ENCODE measurements at regions not wholly inside any gene's neighbourhood (a gene's known extent, or its start where the extent isn't known, plus 50 kb on each side); places are given as distances from the start of the nearest gene placed in this dataset.

DNA sequence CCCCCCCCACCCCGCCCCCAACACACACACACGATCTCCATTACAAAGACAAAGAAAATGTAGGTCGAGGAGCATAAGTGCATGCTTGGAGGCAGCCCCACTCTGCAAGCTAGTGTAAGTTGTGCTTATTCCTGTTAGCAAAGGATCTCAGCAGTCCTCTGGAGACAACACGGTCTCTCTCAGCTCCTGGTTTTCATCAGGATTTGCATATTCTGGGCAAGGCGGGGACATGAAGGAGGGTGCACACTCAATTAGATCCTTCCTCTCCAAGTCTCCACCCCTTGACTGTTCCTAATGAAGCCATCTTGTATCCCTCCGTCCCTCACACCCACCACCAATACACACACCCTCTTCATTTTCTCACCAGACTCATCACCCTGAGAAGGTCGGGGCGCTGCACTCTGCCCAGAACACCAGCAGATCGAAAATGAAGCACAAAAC, 63.8 kb downstream of the MRPL46 start:
- Histone ChIP-seq H2BK15ac (ENCODE audit: low read depth, poor library complexity, severe bottlenecking) (no peak overlapping the region), H2AK5ac (ENCODE audit: low read length, severe bottlenecking) (no peak overlapping the region), H3K79me1 (replicated peaks; ENCODE audit: low read length, poor library complexity, severe bottlenecking) (no peaks in the 10 kb centered on the region), H2AFZ (ENCODE audit: low read depth, low read length) (no peak overlapping the region), H3K4me2 (ENCODE audit: low read length, poor library complexity, severe bottlenecking) (no peak overlapping the region), H3K14ac (ENCODE audit: low read length in 2 of 2) (no peak overlapping the region), H3K27ac (ENCODE audit: low read length, poor library complexity, severe bottlenecking) (no peak overlapping the region), H3K4me3 (ENCODE audit: insufficient read depth in 1 of 2, low read depth in 1 of 2, low read length in 2 of 2) (no peak overlapping the region), H3K4me1 (ENCODE audit: control insufficient read depth, insufficient read depth, low read depth, low read length) (no peaks in the 10 kb centered on the region), H2BK5ac (ENCODE audit: low read depth, low read length, poor library complexity, severe bottlenecking) (no peak overlapping the region), H4K8ac (ENCODE audit: low read length) (no peak overlapping the region), H3K4ac (ENCODE audit: low read depth in 1 of 2, low read length in 2 of 2) (no peak overlapping the region), H3K9ac (ENCODE audit: low read length) (no peak overlapping the region), H4K91ac (ENCODE audit: low read length) (no peak overlapping the region), H2BK120ac (ENCODE audit: low read depth, low read length) (no peak overlapping the region), H3K9me3 (ENCODE audit: control insufficient read depth, low read length) (peaks cover 8% of the 10 kb centered on the region), H2BK12ac (ENCODE audit: low read length in 2 of 2) (no peak overlapping the region), H3K18ac (ENCODE audit: low read depth in 1 of 2, low read length in 2 of 2) (no peak overlapping the region), H3K23ac (ENCODE audit: low read length in 2 of 2) (no peak overlapping the region), H3K36me3 (ENCODE audit: control insufficient read depth in 1 of 2, insufficient read depth in 2 of 2, low read depth in 1 of 2, low read length in 2 of 2) (no peaks in the 10 kb centered on the region), H3K27me3 (ENCODE audit: control insufficient read depth in 1 of 2, insufficient read depth in 1 of 2, low read length in 2 of 2) (peaks cover 0 to 16% of the 10 kb centered on the region in 2 experiments)
- no peak for DNase-seq
- 62% methylated on average over 9 of the region's 9 CpGs for WGBS

- Histone ChIP-seq H2AFZ (ENCODE audit: low read depth, low read length) (no peak overlapping the region), H3K9ac (ENCODE audit: low read length) (no peak overlapping the region), H4K8ac (ENCODE audit: low read length) (no peak overlapping the region), H2BK5ac (ENCODE audit: low read depth, low read length, poor library complexity, severe bottlenecking) (no peak overlapping the region), H3K36me3 (ENCODE audit: control insufficient read depth in 1 of 2, insufficient read depth in 2 of 2, low read depth in 1 of 2, low read length in 2 of 2) (no peaks in the 10 kb centered on the region), H2BK120ac (ENCODE audit: low read depth, low read length) (no peak overlapping the region), H3K4me1 (ENCODE audit: control insufficient read depth, insufficient read depth, low read depth, low read length) (no peaks in the 10 kb centered on the region), H2BK15ac (ENCODE audit: low read depth, poor library complexity, severe bottlenecking) (no peak overlapping the region), H3K4me2 (ENCODE audit: low read length, poor library complexity, severe bottlenecking) (no peak overlapping the region), H3K14ac (ENCODE audit: low read length in 2 of 2) (no peak overlapping the region), H3K23ac (ENCODE audit: low read length in 2 of 2) (no peak overlapping the region), H3K4ac (ENCODE audit: low read depth in 1 of 2, low read length in 2 of 2) (no peak overlapping the region), H3K27ac (ENCODE audit: low read length, poor library complexity, severe bottlenecking) (no peak overlapping the region), H2BK12ac (ENCODE audit: low read length in 2 of 2) (no peak overlapping the region), H2AK5ac (ENCODE audit: low read length, severe bottlenecking) (no peak overlapping the region), H3K4me3 (ENCODE audit: insufficient read depth in 1 of 2, low read depth in 1 of 2, low read length in 2 of 2) (no peak overlapping the region), H3K18ac (ENCODE audit: low read depth in 1 of 2, low read length in 2 of 2) (no peak overlapping the region), H4K91ac (ENCODE audit: low read length) (no peak overlapping the region), H3K79me1 (replicated peaks; ENCODE audit: low read length, poor library complexity, severe bottlenecking) (no peaks in the 10 kb centered on the region), H3K9me3 (ENCODE audit: control insufficient read depth, low read length) (peaks cover 8% of the 10 kb centered on the region), H3K27me3 (ENCODE audit: control insufficient read depth in 1 of 2, insufficient read depth in 1 of 2, low read length in 2 of 2) (peaks cover 0 to 16% of the 10 kb centered on the region in 2 experiments)
- no peak for DNase-seq
- 57% methylated on average over 9 of the region's 10 CpGs for WGBS
Measured at GRCh38 chr15:88401996-88402656, 65.1 kb downstream of the MRPL46 start.

DNA sequence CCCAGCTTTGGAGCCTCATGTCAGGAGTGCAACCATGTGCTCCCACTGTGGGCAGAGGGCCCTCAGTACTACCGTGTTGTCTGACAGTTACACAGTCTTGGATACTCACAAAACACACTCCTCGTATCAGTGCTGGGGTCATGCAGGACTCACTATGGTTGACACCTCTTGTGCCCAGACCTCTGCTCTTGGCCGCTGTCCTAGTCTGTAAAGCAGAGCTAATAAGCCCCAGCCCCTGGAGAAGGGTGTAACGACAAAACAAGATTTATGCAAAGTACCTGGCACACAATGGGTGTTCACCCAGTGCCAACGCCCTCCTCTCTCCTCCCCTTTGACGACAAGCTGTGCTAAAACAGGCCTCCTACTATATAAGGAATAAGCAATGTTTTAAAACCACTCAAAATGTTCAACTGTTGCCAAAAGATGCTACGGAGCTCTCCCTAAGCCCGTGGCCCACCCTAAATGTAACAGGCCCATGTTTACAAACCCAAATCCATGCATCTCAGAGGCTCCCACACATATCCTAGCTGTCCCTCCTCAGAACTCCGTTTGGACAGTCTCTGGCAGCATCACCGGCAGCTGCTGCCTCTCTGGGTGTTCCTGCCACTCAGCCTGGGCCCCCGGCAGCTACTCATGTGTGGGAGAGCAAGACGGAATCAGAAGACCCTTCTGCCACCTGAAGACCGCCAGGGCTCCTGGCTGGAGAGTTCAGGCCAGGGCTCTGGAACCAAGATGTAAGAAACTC, 65.8 kb downstream of the MRPL46 start:
- H3K9me3 ChIP-seq (ENCODE audit: control insufficient read depth, low read length) = peaks cover 8% of the 10 kb centered on the region
- H2BK15ac ChIP-seq (ENCODE audit: low read depth, poor library complexity, severe bottlenecking) = no peak overlapping the region
- no peaks in the 10 kb centered on the region for H3K36me3 ChIP-seq (ENCODE audit: control insufficient read depth in 1 of 2, insufficient read depth in 2 of 2, low read depth in 1 of 2, low read length in 2 of 2)
- peaks cover 0 to 16% of the 10 kb centered on the region in 2 experiments for H3K27me3 ChIP-seq (ENCODE audit: control insufficient read depth in 1 of 2, insufficient read depth in 1 of 2, low read length in 2 of 2)
- H3K9ac ChIP-seq (ENCODE audit: low read length) = no peak overlapping the region
- H2AK5ac ChIP-seq (ENCODE audit: low read length, severe bottlenecking) = no peak overlapping the region
- no peak overlapping the region for H3K23ac ChIP-seq (ENCODE audit: low read length in 2 of 2)
- H3K79me1 ChIP-seq (replicated peaks; ENCODE audit: low read length, poor library complexity, severe bottlenecking) = no peaks in the 10 kb centered on the region
- no peak overlapping the region for H2AFZ ChIP-seq (ENCODE audit: low read depth, low read length)
- no peak overlapping the region for H3K27ac ChIP-seq (ENCODE audit: low read length, poor library complexity, severe bottlenecking)
- no peak overlapping the region for H3K14ac ChIP-seq (ENCODE audit: low read length in 2 of 2)
- H2BK120ac ChIP-seq (ENCODE audit: low read depth, low read length) = no peak overlapping the region
- H3K4me3 ChIP-seq (ENCODE audit: insufficient read depth in 1 of 2, low read depth in 1 of 2, low read length in 2 of 2) = no peak overlapping the region
- no peak overlapping the region for H2BK12ac ChIP-seq (ENCODE audit: low read length in 2 of 2)
- no peak overlapping the region for H3K18ac ChIP-seq (ENCODE audit: low read depth in 1 of 2, low read length in 2 of 2)
- H4K91ac ChIP-seq (ENCODE audit: low read length) = no peak overlapping the region
- H3K4me1 ChIP-seq (ENCODE audit: control insufficient read depth, insufficient read depth, low read depth, low read length) = no peaks in the 10 kb centered on the region
- 74% methylated on average over 13 of the region's 13 CpGs for WGBS
- H3K4ac ChIP-seq (ENCODE audit: low read depth in 1 of 2, low read length in 2 of 2) = no peak overlapping the region
- H2BK5ac ChIP-seq (ENCODE audit: low read depth, low read length, poor library complexity, severe bottlenecking) = no peak overlapping the region
- no peak overlapping the region for H3K4me2 ChIP-seq (ENCODE audit: low read length, poor library complexity, severe bottlenecking)
- no peak overlapping the region for H4K8ac ChIP-seq (ENCODE audit: low read length)
- no peak for DNase-seq

- Histone ChIP-seq H3K27me3 (ENCODE audit: control insufficient read depth in 1 of 2, insufficient read depth in 1 of 2, low read length in 2 of 2) (peaks cover 0 to 16% of the 10 kb centered on the region in 2 experiments), H3K4me2 (ENCODE audit: low read length, poor library complexity, severe bottlenecking) (no peak overlapping the region)
- 68% methylated on average over 6 of the region's 6 CpGs for WGBS
Measured at GRCh38 chr15:88400591-88401250, 66.5 kb downstream of the MRPL46 start.

More at GRCh38 chr15:88400591-88401250, 66.5 kb downstream of the MRPL46 start:
- no peak overlapping the region for H2AK5ac ChIP-seq (ENCODE audit: low read length, severe bottlenecking)
- peaks cover 8% of the 10 kb centered on the region for H3K9me3 ChIP-seq (ENCODE audit: control insufficient read depth, low read length)
- H3K4me3 ChIP-seq (ENCODE audit: insufficient read depth in 1 of 2, low read depth in 1 of 2, low read length in 2 of 2) = no peak overlapping the region
- no peak overlapping the region for H2BK5ac ChIP-seq (ENCODE audit: low read depth, low read length, poor library complexity, severe bottlenecking)
- H2AFZ ChIP-seq (ENCODE audit: low read depth, low read length) = no peak overlapping the region
- H3K23ac ChIP-seq (ENCODE audit: low read length in 2 of 2) = no peak overlapping the region
- no peak overlapping the region for H4K8ac ChIP-seq (ENCODE audit: low read length)
- no peak overlapping the region for H3K4ac ChIP-seq (ENCODE audit: low read depth in 1 of 2, low read length in 2 of 2)
- H3K9ac ChIP-seq (ENCODE audit: low read length) = no peak overlapping the region
- no peak overlapping the region for H4K91ac ChIP-seq (ENCODE audit: low read length)
- H3K18ac ChIP-seq (ENCODE audit: low read depth in 1 of 2, low read length in 2 of 2) = no peak overlapping the region
- no peak overlapping the region for H2BK120ac ChIP-seq (ENCODE audit: low read depth, low read length)
- no peaks in the 10 kb centered on the region for H3K36me3 ChIP-seq (ENCODE audit: control insufficient read depth in 1 of 2, insufficient read depth in 2 of 2, low read depth in 1 of 2, low read length in 2 of 2)
- H3K27ac ChIP-seq (ENCODE audit: low read length, poor library complexity, severe bottlenecking) = no peak overlapping the region
- H2BK15ac ChIP-seq (ENCODE audit: low read depth, poor library complexity, severe bottlenecking) = no peak overlapping the region
- no peaks in the 10 kb centered on the region for H3K4me1 ChIP-seq (ENCODE audit: control insufficient read depth, insufficient read depth, low read depth, low read length)
- H3K79me1 ChIP-seq (replicated peaks; ENCODE audit: low read length, poor library complexity, severe bottlenecking) = no peaks in the 10 kb centered on the region
- H3K14ac ChIP-seq (ENCODE audit: low read length in 2 of 2) = no peak overlapping the region
- no peak overlapping the region for H2BK12ac ChIP-seq (ENCODE audit: low read length in 2 of 2)
- DNase-seq = no peak
